ENCODE measurements at regions not wholly inside any gene's neighbourhood (a gene's known extent, or its start where the extent isn't known, plus 50 kb on each side); places are given as distances from the start of the nearest gene placed in this dataset.

DNA sequence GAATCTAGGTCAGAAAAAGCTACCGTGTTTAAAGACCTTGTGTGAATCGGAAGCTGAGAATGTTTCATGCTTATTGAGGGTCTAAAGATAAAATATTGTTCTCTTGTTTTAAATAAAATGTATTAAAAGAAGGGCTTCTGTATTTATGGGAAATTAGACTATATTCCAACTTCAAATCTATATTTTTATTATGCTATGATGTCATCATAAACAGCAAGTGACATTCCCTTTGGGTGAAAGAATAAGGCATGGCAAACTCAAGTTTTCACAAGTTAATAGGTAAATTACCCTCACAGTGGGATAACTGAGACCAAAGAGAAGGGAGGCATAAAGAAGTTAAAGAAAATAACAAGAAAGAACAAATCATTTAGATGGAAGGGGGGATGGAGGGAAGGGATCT lies 333.8 kb upstream of the NR5A2 start:
- TF ChIP-seq, protein P1, sequence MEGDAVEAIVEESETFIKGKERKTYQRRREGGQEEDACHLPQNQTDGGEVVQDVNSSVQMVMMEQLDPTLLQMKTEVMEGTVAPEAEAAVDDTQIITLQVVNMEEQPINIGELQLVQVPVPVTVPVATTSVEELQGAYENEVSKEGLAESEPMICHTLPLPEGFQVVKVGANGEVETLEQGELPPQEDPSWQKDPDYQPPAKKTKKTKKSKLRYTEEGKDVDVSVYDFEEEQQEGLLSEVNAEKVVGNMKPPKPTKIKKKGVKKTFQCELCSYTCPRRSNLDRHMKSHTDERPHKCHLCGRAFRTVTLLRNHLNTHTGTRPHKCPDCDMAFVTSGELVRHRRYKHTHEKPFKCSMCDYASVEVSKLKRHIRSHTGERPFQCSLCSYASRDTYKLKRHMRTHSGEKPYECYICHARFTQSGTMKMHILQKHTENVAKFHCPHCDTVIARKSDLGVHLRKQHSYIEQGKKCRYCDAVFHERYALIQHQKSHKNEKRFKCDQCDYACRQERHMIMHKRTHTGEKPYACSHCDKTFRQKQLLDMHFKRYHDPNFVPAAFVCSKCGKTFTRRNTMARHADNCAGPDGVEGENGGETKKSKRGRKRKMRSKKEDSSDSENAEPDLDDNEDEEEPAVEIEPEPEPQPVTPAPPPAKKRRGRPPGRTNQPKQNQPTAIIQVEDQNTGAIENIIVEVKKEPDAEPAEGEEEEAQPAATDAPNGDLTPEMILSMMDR (IDR thresholded peaks at IDR 0.05): no peak
- TF ChIP-seq POLR2AphosphoS5 (IDR thresholded peaks at IDR 0.05; ENCODE audit: low read depth, low read length): no peak
- no peak for TF ChIP-seq TCF7L2 (IDR thresholded peaks at IDR 0.05; ENCODE audit: low read depth, low read length)
- TF ChIP-seq, protein P2, sequence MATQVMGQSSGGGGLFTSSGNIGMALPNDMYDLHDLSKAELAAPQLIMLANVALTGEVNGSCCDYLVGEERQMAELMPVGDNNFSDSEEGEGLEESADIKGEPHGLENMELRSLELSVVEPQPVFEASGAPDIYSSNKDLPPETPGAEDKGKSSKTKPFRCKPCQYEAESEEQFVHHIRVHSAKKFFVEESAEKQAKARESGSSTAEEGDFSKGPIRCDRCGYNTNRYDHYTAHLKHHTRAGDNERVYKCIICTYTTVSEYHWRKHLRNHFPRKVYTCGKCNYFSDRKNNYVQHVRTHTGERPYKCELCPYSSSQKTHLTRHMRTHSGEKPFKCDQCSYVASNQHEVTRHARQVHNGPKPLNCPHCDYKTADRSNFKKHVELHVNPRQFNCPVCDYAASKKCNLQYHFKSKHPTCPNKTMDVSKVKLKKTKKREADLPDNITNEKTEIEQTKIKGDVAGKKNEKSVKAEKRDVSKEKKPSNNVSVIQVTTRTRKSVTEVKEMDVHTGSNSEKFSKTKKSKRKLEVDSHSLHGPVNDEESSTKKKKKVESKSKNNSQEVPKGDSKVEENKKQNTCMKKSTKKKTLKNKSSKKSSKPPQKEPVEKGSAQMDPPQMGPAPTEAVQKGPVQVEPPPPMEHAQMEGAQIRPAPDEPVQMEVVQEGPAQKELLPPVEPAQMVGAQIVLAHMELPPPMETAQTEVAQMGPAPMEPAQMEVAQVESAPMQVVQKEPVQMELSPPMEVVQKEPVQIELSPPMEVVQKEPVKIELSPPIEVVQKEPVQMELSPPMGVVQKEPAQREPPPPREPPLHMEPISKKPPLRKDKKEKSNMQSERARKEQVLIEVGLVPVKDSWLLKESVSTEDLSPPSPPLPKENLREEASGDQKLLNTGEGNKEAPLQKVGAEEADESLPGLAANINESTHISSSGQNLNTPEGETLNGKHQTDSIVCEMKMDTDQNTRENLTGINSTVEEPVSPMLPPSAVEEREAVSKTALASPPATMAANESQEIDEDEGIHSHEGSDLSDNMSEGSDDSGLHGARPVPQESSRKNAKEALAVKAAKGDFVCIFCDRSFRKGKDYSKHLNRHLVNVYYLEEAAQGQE (IDR thresholded peaks at IDR 0.05; ENCODE audit: insufficient read depth in 1 of 2, low read depth in 2 of 2, low read length in 1 of 2): no peak
- no peak for TF ChIP-seq SIN3A (IDR thresholded peaks at IDR 0.05; ENCODE audit: borderline replicate concordance, insufficient read depth, low read depth, low read length)
